GM18870 (cell line): ENCODE measurements at regions not wholly inside any gene's neighbourhood (a gene's known extent, or its start where the extent isn't known, plus 50 kb on each side); places are given as distances from the start of the nearest gene placed in this dataset.

ENCODE experiments used
- ATAC-seq: cut with Tn5 transposase; IDR thresholded peaks from one replicate; pipeline ENCODE4 v1.9.1; 2021; ENCODE audit warnings: moderate library complexity; ENCODE audit not compliant: unreplicated experiment

DNA sequence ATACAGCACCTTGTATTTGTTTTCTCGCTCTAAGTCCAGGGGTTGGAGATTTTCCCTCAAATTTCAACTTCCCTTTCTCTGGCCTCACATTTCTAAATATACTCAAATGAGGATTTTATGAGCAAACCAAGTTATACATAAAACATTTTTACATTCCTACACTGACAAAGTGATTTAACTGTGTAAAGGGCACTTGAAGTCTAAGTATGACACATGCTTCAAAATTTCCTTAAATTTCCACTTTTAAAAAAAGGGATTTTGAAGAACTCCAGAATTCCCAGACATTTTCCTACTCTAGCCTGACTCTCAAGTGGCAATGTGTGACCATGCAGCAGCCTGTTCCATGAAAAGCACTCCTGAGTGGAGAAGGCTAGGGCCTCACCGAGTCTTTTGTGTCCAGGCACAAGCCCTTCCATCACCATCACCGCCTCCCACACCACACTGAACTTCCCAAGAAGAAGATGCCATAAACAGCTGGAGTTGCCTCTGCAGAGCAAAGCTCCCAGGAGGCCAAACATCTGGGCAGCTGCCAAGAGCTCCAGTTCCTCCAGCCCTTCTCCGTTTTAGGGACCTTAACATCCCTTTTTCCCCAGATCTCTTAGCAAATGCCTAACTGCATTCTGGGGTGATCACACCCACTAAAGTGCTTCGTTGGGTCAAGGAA lies 68.9 kb downstream of the NCR2 start:
- no peak for ATAC-seq

DNA sequence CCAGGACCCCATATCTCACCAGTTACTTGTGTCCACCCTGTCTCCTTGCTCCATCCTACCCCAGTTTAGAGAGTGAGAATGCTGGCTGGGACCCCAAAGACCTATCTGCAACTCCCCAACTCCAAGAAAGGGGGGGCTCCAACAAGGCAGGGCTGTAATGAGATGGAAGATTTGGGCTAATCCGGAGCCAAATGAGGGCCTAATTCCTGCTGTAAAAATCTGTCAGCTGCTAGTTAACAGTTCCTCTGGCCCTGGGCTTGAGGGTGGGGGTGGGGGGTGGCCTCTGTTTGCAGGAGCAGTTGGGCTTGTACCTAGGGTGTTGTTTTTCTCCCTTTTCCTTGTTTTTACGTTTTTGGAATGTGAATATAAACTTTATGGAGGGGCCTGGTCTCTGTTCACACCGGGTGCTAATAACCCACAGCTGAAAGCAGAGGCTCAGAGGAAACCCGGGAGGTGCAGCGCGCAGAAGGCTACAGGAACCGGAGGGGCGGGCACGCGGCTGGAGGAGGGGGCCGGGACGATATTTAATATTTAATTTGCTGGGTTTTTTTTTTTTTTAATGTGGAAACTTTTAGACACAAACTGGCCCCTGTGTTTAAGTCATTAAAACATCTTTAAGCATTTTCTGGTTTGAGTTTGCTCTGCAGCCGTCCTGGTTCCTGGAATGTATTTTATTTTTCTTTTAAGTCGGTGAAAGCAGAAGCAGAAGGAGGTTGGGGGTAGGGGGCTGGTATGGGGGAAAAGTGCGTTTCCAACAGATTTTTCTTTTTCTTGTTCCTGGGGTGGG lies 70.7 kb downstream of the NCR2 start:
- no peak for ATAC-seq

DNA sequence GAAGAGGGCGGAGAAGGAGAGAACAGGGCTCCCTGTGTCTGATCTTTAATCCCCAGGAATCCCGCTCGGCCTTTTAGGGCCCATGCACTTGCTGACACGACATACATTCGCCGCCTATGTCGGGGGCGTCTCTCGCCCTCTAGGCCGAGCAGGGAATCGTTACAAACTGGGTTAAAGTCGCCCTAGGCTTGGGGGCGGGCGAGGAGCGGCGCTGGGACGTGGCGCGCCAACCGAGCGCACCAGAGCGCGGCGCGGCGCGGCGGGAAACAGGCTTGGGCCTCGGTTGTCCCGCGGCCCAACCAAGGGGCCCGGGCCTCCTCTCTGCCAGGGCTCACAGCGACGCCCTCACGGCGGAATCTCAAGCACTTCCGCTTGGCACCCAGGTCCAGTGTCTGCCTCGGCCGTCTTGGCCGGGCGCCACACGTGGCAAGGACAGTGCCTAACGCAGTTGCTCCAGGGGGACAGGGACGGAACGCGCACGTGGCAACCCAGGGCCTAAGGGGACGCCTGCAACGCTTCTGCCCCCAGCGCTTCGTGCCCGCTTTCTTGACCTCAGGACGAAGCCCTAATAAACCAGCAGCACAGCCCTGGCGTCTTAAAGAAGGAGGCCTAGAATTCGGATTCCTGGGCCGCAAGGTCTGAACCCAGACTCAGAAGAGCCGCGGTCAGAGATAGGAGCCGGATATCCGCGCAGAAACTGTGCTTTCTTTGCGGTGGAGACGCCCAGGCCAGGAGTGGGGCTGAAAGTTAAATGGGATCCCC lies 71.5 kb downstream of the NCR2 start:
- ATAC-seq = no peak

DNA sequence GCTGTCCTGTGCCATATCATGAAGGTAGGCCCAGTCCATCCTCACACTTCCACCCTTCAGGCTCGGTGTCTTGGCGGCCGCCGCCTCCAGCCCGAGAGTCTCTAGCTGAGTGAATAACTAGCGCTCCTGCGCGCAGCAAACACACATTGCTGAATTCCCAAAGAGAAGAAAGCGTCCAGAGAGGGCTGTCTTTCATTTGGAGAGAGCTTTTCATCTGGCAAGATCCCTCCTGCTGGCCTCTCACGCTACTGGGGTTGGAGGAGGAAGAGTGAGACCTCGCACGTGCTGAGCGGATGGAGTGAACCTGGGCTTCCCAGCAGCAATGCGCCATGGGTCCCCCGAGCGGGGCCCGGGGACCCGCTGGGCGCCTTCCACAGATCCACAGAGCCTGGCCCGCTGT lies 73.2 kb downstream of the NCR2 start:
- no peak for ATAC-seq

DNA sequence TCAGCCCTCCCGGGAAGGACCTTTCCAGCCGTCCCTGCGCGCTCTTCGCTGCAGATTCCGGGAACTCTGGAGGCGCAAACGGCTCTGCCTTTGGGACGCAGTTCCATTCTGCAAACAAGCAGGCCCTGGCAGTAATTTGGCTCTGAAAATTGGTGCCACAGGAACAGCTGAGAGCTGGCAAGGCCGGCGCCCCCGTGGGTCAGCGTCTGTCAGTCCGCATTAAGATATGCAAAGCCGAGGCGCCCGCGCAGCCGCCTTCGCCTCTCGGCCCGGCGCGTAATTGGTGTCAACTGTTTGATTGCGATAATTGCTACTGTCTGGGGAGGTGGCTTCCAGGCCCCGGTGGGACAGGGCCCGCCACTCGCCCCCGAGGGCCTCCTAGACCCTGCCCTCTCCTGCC lies 73.6 kb downstream of the NCR2 start:
- no peak for ATAC-seq

DNA sequence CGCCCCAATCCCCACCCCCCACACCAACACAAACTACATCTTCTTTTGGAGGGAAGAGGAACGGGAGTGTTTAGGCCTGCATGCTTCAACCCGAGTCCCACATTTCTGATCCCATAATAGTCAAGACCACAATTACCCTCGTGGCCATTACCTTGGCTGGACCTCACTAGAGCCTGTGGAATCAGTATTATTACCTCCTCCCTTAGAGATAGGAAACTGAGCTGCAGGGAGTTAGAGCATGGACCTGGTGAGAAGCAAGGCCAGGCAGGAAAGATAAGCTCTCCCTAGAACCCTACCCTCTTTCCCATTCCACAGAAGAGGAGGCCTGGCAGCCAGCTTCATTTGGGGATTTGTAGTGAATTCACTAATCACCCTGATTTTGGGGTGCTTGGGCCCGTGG lies 74.1 kb downstream of the NCR2 start:
- ATAC-seq = no peak

DNA sequence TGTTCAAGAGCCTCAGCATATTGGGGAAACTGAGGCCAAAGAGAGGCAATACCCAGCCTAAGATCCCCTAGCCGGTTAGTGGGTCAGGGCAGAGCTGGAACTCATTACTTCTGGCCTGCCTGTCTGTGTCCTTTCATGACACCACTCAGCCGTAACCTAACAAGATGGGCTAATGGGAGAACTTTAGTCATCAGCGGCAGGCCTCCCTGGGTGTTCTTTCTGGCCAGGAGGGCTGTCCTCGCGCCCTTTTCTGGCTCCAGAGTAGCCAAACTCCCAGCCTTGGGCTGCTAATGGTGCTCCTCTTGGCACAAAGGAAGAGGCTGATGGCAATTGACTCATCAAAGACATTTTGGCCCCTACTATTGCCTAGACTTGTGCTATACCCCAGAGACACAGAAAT lies 76.6 kb downstream of the NCR2 start:
- no peak for ATAC-seq

DNA sequence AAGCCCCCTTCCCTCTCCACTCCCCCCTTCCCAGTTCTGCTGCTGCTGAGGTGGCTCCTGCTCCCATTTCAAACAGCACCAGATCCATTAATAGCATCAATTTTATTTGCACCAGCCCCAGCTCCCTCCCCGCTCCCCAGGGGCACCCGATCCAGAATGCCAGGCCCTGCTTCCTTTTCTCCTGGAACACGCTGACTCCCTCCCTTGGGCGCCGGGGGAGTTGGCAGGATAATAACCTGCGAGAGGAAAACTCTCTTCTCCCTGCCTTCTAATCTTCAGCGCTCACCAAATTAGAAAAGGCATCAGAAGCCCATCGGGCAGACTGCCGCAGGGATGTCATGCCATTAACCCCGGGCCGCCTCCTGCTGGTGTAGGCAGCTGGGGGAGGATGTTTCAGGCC lies 77.8 kb downstream of the NCR2 start:
- no peak for ATAC-seq

DNA sequence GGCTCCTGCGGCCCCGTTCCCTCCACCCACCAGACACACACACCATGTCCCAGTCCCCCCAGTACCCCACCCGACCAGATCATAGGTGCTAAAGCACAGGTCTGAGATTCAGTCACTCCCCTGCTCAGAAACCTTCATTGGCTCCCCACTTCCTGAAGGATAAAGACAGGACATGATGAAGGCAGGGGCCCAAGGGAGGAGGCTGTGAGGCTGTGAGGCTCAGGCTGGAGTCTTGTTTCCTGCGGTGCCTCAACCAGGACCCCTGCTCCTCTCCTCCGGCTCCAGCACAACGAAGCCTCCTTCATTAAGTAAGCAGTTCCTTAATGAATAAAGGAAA lies 81.1 kb downstream of the NCR2 start:
- ATAC-seq = no peak

DNA sequence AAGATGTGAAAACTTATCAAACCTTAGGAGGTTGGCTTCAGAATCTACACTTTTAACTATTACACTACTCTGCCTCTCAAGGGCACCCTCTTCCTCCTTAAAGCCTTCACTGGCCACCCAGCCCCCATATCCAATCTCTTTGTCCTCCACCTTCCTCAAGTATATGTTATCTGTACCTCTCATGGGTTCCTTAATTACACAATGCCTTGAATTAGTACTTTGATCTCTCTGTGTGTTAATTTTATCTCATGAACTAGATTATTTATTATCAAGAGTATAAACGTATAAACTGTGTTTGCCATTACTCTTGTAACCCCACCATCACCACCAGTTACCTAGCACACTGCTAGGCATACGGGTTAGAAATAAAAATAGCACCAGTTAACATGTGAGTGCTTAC lies 83.3 kb downstream of the NCR2 start:
- ATAC-seq = no peak

DNA sequence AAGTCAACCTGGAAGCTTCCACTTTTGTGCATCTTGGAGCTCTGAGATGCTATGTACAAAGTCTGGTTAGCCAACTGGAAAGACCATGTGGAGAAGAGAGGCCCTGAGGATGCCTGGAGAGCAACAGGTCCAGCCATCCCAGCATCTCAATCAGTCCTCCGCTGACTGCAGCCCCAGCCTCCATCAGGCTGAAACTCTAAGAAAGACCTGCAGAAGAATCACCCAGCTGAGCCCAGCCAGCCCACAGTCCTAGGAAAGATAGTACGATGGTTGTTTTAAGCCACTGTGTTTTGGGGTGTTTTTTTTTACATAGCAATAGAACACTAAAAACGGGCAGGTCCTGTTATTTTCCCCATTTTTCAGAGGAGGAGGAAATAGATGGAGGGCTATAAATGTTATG lies 84.0 kb downstream of the NCR2 start:
- ATAC-seq = no peak

DNA sequence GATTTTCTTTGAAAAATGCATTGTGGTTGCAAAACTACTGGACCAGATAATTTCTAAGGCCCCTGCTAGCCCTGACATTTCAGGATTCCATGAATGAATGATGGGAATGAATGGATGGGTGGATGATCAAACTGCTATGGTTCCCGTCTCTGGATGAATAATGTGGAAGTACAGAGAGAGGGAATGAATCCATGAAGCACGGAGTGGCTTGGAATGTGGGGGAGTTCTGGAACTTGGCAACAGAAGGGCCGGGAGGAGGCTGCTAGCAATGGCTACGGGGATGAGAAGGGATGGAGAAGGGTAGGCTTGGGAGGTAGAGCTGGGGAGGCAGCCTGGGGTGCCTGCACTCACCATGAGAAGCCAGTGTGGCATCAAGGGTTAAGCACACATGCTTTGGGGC lies 84.8 kb downstream of the NCR2 start:
- ATAC-seq = no peak

DNA sequence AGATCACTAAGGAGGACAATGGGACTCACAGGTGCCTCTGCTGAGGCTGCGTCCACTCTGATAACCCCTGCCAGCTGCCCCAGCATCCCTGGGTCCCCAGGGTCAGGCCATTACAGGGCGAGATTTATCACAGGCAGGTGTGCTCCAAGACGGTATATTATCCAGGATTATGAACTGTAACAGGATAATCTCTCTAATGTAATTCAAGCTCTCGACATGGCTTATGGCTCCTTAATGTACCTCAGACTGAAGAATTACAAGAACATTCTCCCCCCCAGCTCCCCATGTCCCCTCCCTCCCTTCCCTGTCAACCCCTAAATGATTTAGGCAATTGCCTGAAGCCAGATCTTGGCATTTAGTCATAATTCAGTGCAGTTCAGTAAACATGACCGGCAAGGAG lies 86.8 kb downstream of the NCR2 start:
- ATAC-seq = no peak

DNA sequence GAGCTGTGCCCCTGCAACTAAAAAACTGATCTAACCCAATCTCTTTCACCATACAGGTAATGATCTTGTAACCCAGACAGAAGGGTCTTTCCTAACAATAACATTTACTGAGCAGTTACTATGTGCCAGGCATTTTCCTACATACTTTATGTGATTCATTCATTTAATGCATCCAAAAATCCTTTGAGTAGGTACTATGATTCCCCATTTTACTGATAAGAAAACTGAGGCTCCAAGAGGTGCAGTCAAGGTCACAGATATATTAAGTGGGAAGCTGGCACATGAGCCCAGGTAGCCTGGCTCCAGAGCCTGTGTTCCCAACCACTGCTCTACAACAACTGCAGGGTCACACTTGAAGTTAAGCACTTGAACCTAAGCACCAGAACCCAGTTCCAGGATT lies 87.6 kb downstream of the NCR2 start:
- ATAC-seq = no peak

DNA sequence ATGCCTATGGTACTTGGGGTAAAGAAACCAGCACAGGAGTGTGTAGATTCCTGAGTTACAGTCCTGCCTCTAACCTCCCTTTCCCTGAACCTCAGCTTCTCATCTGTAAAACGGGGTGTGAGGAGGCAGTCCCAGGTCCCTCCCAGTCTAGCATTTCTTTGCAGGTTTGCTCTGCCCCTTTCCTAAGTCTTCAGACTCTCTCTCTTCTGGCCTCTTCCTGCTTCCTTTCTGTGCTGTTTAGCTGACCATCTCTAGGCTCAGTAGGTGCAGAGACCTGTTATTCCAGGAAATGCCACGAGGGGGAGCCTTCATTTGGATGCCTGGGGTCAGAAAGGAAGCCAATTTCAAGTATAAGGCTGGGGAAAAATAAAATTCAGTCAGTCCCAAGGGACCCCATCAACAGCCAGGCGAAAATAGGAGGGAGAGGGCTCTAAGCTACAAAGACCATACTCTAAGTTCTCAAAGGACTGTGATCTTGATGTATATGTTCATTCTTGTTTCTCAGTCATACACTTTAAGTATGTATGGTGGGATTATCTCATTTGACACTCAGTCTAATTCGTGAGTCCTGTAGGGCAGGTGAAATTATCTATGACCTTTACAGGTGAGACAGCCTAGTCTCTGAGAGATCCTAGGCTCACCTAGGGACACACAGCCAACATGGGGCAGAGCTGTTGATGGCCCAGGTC lies 89.1 kb downstream of the NCR2 start:
- no peak for ATAC-seq

DNA sequence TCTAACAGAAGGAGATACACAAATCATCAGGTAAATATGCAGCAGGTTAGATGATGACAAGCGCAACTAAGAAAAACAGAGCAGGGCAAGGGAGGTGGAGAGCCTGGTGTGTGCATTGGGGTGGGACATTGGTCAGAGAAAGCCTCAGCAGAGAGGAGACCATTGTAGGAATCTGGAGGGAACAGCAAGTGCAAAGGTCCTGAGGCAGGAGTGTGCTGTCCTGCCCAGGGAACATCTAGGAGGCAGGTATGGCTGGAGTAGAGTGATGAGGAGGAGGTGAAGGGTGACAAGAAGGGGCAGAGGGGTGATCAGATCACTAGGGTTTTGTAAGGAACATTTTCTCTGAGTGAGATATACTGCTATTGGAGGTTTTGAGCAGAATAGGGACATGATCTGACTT lies 90.1 kb downstream of the NCR2 start:
- no peak for ATAC-seq

DNA sequence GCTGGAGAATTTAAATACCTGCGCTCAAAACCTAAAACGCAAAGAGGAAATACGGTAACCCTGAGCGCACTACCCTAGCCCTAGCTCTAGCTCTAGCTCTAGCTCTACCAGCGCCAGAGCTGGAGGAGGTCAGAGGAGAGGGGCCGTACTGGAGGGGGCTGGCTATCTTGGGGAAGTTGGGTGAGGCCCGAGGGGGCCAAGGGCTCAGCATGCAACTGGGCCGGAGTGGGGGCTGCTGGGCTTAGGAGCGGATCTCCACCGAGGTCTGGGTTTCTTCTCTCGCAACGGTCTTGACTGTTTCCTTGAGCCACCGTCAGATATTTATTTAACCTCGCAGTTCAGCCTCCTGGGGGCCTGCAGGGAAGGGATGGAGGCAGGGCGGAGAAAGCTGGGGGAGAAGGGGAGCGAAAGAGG lies 91.0 kb downstream of the NCR2 start:
- no peak for ATAC-seq

DNA sequence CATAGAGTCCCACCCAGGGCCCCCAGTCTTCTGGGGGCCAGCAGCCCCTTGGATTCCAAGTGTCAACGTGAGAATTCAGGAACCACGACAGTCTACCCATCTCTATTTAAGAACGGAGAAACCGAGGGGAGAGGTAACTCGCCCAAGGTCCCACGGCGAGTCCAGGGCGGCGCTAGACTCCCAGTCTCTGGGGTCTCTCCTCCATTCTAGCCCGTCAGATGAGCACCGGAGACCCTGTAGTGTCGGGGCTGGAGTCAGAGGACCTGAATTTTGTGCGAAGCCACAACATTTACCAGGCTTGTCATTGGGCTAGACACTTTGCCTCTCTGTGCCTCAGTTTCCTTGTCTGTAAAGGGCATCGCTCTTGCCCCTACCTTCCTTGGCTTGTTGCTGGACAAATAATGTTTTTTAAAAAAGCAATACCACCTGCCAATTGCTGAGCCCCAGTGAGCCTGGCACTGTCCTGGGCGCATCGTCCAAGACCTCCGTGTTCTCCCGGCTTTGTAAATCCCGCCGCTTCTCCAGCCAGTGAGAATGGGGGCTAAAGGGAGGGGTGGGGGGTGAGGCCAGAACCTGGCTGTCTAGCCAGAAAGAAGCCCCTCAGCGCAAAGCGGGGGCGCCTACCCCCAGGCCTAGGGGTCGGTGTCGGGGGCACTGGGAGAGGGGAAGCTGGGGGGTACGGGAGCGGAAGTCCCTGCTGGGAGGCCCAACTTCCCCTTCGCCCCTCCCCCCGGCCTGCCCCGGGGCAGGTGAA lies 91.7 kb downstream of the NCR2 start:
- no peak for ATAC-seq

DNA sequence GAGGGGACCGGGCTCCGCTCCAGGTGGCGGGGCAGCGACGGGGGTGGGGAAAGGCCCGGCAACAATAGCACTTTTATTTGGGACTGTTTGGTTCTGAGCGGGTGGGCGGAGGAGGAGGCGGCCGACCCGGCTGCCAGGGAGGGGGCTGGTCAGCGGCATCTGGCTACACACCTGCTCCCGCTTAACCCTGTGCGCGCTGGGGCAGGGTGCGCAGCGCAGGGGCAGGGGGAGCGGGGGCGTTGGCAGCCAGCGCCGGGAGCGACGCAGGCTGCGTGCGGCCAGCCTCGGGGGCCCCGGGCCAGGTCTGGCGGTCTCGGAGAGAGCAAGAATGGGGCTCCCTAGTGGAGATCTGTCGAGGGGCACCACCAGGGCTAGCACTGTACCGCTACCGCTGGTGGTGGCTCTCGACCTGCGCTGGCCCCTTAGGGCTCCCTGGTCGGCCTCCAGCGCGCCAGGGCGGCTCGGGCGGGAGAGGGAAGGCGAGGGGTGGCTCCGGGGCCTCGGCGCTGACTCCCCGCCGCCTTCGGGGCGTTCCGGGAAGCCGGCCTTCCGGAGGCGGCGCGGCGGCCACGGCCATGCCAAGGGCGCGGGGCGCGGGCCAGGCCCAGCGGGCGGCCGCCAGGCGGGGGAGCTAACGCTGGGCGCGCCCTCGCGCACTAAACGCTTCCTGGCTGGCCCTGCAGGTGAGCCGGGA lies 92.4 kb downstream of the NCR2 start:
- no peak for ATAC-seq

DNA sequence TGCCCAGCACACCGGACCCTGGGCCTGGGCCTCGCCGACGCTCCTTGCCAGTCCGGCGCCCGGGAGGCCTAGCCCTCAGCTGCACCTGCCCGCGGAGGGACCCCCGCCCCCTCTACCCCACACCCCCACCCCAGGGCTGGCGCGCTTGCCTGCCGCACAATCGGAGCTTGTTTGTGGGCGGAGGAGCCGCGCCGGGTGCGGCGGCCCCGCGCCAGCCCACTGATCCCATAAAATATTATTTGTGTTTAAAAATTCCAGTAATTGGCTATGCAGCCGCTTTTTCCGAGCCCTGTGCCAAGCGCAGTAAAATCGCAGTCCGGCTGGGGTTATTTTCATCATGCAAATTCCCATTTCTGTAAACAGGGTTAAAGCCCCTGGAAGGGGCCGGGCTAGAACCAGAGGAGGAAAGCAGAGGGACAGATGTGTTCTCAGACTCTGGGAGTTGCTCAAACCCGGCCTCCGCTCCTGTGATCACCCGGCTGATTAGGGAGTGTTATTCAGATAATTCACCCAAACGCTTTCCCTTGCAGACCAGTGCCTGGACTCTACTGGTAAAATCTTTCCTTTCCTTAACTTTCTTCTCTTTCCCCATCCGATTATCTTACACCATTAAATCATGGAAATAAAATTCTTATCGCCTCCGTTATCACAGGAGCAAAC lies 93.1 kb downstream of the NCR2 start:
- ATAC-seq = no peak
